Pancreas (tissue), 10 donors: ENCODE measurements at regions not wholly inside any gene's neighbourhood (a gene's known extent, or its start where the extent isn't known, plus 50 kb on each side); places are given as distances from the start of the nearest gene placed in this dataset.
A peak's percentile ranks its signal among the peaks of the same experiment; 100 is the strongest.

Experiments used
- ATAC-seq, 4 donors: fragments of 200-7000 bp; cut with Tn5 transposase; one replicate each; pipeline versions ENCODE4 v1.8.0 to v1.9.1; 2020; ENCODE audit warnings: mild to moderate bottlenecking in 4 of 4, moderate library complexity in 4 of 4
- DNase-seq, 6 donors: peaks; one replicate each; pipeline ENCODE4 v3.0.0-alpha.2; 2020
- FAIRE-seq: peaks from 2 replicates; lab custom pipeline; 2012; peaks lifted over from hg19 to GRCh38; lab: Jason Lieb, UNC
- H3K27ac ChIP-seq, 4 donors: fragments of 200-600 bp; sonication (generic); 1 replicate in 3 of 4; 2 replicates in 1 of 4; pipeline versions ENCODE4 v1.5.0 to v1.8.0; 2020
- H3K27me3 ChIP-seq, 4 donors: fragments of 200-600 bp; one replicate each; pipeline ENCODE4 v1.8.0; 2021
- H3K36me3 ChIP-seq, 3 donors: fragments of 200-600 bp; sonication (generic) in 1 of 3; one replicate each; pipeline versions ENCODE4 v1.5.0 to v1.8.0; 2020 to 2021
- H3K4me1 ChIP-seq, 3 donors: fragments of 200-600 bp; one replicate each; pipeline ENCODE4 v1.8.0; 2021
- H3K4me3 ChIP-seq, 4 donors: fragments of 200-600 bp; sonication (generic) in 2 of 4; one replicate each; pipeline versions ENCODE4 v1.5.0 to v1.8.0; 2020 to 2021
- H3K9me3 ChIP-seq, 4 donors: fragments of 200-600 bp; one replicate each; pipeline ENCODE4 v1.8.0; 2021
- WGBS, 2 donors: extraction: QIAGEN DNeasy Blood & Tissue Kit; methylation state at CpG; one replicate each; pipeline ENCODE4 v1.1.7; 2013; 5-methylcytosine and 5-hydroxymethylcytosine counted together
- intact Hi-C, 3 donors: fragments of 100-400 bp; cut with DNase I; formaldehyde crosslinking; loops; one replicate each; pipeline versions ENCODE4 v1.11.1 to v1.14.2; 2022
- TF ChIP-seq, protein P1 (sequence below), 4 donors: fragments of 200-600 bp; sonication (generic) in 3 of 4; IDR thresholded peaks; one replicate each; pipeline versions ENCODE4 v1.5.0 to v1.8.0; 2021; ENCODE audit warnings: antibody characterized with exemption in 4 of 4
- donor health status: healthy with polysubstance abuse.
- donor health status: DM: no; HTN: no; CAD: no; lungs with moderate emphysema.
- donor health status: DM: no; HTN: no; CAD: no.
- donor health status: control.
- donor health status: control.
- donor health status: Bipolar disorder and iron deficiency.
- donor health status: DM: yes; HTN: yes; CAD: no.
- donor health status: DM: no; HTN: no; CAD: no.
- donor health status: DM: no; HTN: no; CAD: no.
- donor health status: DM: yes; HTN: yes; CAD: no.

DNA sequence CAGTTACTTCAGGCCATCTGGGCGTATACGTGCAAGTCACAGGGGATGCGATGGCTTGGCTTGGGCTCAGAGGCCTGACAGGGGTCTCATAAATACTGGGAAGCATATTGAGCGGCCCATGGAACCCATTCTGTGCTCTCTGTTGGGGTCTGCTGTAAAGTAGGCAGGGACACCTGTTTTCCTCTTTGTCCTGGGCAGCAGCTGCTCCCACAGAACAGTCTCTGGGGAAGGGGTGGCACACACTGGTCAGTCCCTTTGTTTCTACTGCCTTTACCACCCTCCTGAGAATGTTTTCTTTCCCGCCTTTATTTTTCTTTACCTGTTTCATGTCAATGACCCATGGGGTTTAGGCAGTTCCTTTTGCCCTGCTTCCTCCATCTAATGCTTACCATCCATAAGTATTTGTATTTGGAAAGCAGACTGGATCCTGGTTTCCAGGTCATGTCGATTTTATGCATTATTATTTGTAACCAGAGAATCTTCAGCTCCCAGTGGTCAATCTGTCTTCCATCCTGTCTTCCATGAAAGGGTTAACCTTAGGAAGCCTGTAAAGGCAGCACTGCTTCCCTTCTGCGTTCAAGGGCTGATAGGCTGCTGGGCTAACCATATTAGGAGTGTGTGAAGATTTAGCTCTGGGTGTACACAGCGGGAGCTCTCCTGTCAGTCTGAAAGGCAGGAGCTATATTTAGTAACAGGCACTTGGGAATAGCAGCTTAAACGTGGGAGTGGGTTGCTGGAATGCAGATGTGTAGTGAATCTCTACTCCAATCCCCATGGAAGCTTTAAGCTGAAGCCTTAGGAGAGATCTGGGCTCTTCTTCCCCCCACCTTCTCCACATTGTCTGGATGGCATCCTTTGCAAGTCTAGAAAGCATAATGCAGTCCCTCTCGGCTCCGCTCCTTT lies 124.0 kb downstream of the DYRK2 start:
- no peak overlapping the region for H3K4me3 ChIP-seq
- FAIRE-seq, result no peak
- intact Hi-C loops, result no loop called here
- H3K36me3 ChIP-seq, result no peaks in the 10 kb centered on the region
- no peaks in the 10 kb centered on the region for H3K27me3 ChIP-seq
- H3K9me3 ChIP-seq, result no peaks in the 10 kb centered on the region
- WGBS, 2 donors, result 42 to 44% methylated on average over 11 of the region's 11 CpGs
- ATAC-seq, result peak; percentile 50 to 81 (median 60)
- TF ChIP-seq, protein P1, sequence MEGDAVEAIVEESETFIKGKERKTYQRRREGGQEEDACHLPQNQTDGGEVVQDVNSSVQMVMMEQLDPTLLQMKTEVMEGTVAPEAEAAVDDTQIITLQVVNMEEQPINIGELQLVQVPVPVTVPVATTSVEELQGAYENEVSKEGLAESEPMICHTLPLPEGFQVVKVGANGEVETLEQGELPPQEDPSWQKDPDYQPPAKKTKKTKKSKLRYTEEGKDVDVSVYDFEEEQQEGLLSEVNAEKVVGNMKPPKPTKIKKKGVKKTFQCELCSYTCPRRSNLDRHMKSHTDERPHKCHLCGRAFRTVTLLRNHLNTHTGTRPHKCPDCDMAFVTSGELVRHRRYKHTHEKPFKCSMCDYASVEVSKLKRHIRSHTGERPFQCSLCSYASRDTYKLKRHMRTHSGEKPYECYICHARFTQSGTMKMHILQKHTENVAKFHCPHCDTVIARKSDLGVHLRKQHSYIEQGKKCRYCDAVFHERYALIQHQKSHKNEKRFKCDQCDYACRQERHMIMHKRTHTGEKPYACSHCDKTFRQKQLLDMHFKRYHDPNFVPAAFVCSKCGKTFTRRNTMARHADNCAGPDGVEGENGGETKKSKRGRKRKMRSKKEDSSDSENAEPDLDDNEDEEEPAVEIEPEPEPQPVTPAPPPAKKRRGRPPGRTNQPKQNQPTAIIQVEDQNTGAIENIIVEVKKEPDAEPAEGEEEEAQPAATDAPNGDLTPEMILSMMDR (IDR thresholded peaks at IDR 0.05), result no peak
- no peaks in the 10 kb centered on the region for H3K4me1 ChIP-seq
- H3K27ac ChIP-seq, result no peak overlapping the region
- DNase-seq, result no peak

DNA sequence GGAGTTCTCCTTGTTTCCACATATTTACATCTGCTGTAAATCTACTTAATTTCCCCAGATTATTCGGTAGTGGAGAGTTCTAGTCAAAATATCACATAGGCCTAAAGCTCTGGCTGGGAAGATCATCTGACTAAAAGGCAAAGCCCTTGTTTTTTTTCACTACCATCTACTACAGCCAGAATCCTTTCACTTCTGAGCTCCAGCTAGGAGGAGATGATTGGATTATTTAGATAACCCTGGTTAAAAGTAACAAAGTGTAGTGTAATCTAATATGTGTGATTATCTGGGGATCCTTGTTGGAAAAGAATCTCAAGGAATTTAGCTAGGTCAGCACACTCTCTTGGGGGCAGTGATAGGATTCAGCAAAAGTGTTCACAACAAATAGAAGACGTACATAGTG lies 125.4 kb downstream of the DYRK2 start:
- no peaks in the 10 kb centered on the region for H3K9me3 ChIP-seq
- WGBS, 2 donors, result 66 to 78% methylated on average over 2 of the region's 2 CpGs
- DNase-seq (no peak), FAIRE-seq (no peak), ATAC-seq (no peak)
- H3K36me3 ChIP-seq, result no peaks in the 10 kb centered on the region
- H3K4me1 ChIP-seq, result no peaks in the 10 kb centered on the region
- no peak overlapping the region for H3K4me3 ChIP-seq
- H3K27me3 ChIP-seq, result no peaks in the 10 kb centered on the region
- TF ChIP-seq, protein P1 (IDR thresholded peaks at IDR 0.05), result no peak
- no peak overlapping the region for H3K27ac ChIP-seq
- intact Hi-C loops, result no loop called here

DNA sequence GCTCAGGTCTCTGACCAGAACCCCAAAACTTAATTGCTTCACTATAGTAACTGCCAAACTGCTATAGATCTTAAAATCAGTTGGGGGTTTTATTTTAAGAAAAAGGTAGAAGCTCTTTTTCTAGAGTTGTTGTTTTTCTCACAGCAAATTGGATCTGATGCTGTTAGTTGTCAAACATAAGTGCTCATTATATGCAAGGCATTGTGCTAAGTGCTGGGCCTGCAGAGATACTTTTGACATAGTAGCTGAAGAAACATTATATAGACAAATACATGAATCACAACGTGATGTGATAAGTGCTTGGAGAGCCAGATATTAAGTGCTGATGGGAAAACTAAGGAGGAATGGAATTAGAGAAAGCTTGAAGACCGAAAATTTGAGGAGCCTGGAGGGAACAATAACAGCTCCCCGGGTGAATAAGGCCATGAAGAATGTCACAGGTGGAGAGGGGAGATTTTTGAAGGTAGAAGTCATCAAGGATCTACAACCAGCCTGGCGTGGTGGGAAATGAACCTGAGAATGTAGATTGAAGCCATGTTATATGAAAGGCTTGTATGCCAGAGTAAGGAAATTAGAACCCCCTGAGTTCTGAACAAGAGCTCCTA lies 126.5 kb downstream of the DYRK2 start:
- ATAC-seq (no peak), DNase-seq (no peak), FAIRE-seq (no peak)
- TF ChIP-seq, protein P1 (IDR thresholded peaks at IDR 0.05), result no peak
- no peaks in the 10 kb centered on the region for H3K36me3 ChIP-seq
- H3K9me3 ChIP-seq, result no peaks in the 10 kb centered on the region
- no peak overlapping the region for H3K27ac ChIP-seq
- intact Hi-C loops, result no loop called here
- no peaks in the 10 kb centered on the region for H3K4me1 ChIP-seq
- 77 to 81% methylated on average over 4 of the region's 4 CpGs for WGBS, 2 donors
- H3K27me3 ChIP-seq, result no peaks in the 10 kb centered on the region
- H3K4me3 ChIP-seq, result no peak overlapping the region

DNA sequence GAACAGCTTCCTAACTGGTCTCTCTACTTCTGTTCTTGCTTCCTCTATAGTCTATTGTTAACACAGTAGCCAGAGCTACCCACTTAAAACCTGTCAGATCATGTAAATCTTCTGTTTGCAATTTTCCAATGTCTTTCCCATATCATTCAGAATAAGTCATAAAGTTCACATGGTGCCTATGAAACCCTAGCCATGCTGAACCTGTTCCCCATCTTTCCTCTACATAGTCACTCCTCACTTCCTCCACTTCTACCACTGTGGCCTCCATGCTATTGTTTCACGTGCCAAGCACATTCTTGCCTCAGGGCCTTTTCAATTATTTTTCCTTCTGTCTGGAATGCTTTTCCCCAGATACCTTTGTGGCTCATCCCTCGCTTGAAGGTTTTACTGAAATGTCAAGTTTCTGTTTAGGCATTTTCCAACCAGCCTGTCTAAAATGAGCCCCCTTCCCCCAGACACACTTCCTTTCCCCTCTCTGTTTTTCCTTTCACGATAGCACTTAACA lies 132.1 kb downstream of the DYRK2 start:
- Histone ChIP-seq H3K36me3 (no peaks in the 10 kb centered on the region), H3K27ac (no peak overlapping the region), H3K4me1 (no peaks in the 10 kb centered on the region), H3K9me3 (no peaks in the 10 kb centered on the region), H3K27me3 (no peaks in the 10 kb centered on the region), H3K4me3 (no peak overlapping the region)
- no peak for DNase-seq
- ATAC-seq, result no peak
- TF ChIP-seq, protein P1 (IDR thresholded peaks at IDR 0.05), result no peak
- WGBS, 2 donors, result 91 to 93% methylated on average over 3 of the region's 3 CpGs
- no peak for FAIRE-seq
- intact Hi-C loops, result no loop called here
